ENCODE measurements at regions not wholly inside any gene's neighbourhood (a gene's known extent, or its start where the extent isn't known, plus 50 kb on each side); places are given as distances from the start of the nearest gene placed in this dataset.
A peak's percentile ranks its signal among the peaks of the same experiment; 100 is the strongest.

DNA sequence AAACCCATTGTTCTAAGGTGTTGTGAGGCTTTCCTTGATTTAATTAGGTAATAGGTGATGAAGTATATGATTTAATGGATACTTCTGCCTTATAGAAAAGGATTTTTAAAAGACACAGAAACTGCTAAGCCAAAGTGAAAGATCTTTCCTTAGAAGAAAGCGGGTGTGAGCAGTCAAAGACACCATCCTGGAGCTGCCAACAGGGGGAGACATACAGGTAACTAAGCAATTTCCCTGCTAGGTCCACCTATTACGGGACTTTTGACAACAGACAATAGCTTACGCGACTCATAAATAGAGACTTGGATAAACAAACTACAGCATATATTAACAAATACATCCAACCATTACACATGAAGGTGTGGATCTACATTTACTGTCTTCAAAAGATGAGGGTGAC lies 669.5 kb downstream of the SQOR start:
- WGBS, result 83% methylated on average over 4 of the region's 4 CpGs
- no peak overlapping the region for H3K9ac ChIP-seq (ENCODE audit: low read depth in 1 of 2, low read length in 2 of 2)
- no peaks in the 10 kb centered on the region for H3K4me1 ChIP-seq (ENCODE audit: control insufficient read depth in 4 of 4, insufficient read depth in 4 of 4, low read length in 3 of 4)
- H3K27ac ChIP-seq (ENCODE audit: low read depth in 1 of 2, low read length in 2 of 2), result no peak overlapping the region
- TF ChIP-seq RAD21 (IDR thresholded peaks at IDR 0.05) (peak in 1 of 2 donors; percentile 37), MAX (IDR thresholded peaks at IDR 0.05) (no peak), HNF4A (conservative IDR thresholded peaks at IDR 0.05) (no peak), NR2F2 (IDR thresholded peaks at IDR 0.05) (no peak), JUND (IDR thresholded peaks at IDR 0.05) (no peak), GABPA (IDR thresholded peaks at IDR 0.05 in 1 of 2, conservative IDR thresholded peaks at IDR 0.05 in 1 of 2) (no peak), SP1 (IDR thresholded peaks at IDR 0.05) (no peak)
- TF ChIP-seq, protein P1, sequence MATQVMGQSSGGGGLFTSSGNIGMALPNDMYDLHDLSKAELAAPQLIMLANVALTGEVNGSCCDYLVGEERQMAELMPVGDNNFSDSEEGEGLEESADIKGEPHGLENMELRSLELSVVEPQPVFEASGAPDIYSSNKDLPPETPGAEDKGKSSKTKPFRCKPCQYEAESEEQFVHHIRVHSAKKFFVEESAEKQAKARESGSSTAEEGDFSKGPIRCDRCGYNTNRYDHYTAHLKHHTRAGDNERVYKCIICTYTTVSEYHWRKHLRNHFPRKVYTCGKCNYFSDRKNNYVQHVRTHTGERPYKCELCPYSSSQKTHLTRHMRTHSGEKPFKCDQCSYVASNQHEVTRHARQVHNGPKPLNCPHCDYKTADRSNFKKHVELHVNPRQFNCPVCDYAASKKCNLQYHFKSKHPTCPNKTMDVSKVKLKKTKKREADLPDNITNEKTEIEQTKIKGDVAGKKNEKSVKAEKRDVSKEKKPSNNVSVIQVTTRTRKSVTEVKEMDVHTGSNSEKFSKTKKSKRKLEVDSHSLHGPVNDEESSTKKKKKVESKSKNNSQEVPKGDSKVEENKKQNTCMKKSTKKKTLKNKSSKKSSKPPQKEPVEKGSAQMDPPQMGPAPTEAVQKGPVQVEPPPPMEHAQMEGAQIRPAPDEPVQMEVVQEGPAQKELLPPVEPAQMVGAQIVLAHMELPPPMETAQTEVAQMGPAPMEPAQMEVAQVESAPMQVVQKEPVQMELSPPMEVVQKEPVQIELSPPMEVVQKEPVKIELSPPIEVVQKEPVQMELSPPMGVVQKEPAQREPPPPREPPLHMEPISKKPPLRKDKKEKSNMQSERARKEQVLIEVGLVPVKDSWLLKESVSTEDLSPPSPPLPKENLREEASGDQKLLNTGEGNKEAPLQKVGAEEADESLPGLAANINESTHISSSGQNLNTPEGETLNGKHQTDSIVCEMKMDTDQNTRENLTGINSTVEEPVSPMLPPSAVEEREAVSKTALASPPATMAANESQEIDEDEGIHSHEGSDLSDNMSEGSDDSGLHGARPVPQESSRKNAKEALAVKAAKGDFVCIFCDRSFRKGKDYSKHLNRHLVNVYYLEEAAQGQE (IDR thresholded peaks at IDR 0.05), result no peak
- TF ChIP-seq, protein P2, sequence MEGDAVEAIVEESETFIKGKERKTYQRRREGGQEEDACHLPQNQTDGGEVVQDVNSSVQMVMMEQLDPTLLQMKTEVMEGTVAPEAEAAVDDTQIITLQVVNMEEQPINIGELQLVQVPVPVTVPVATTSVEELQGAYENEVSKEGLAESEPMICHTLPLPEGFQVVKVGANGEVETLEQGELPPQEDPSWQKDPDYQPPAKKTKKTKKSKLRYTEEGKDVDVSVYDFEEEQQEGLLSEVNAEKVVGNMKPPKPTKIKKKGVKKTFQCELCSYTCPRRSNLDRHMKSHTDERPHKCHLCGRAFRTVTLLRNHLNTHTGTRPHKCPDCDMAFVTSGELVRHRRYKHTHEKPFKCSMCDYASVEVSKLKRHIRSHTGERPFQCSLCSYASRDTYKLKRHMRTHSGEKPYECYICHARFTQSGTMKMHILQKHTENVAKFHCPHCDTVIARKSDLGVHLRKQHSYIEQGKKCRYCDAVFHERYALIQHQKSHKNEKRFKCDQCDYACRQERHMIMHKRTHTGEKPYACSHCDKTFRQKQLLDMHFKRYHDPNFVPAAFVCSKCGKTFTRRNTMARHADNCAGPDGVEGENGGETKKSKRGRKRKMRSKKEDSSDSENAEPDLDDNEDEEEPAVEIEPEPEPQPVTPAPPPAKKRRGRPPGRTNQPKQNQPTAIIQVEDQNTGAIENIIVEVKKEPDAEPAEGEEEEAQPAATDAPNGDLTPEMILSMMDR (IDR thresholded peaks at IDR 0.05; ENCODE audit: low read depth, low read length, missing input control), result peak; percentile 23
- H3K36me3 ChIP-seq (ENCODE audit: control insufficient read depth in 4 of 4, insufficient read depth in 3 of 4, low read depth in 1 of 4, low read length in 3 of 4), result no peaks in the 10 kb centered on the region
- no peak overlapping the region for H3K4me3 ChIP-seq (ENCODE audit: low read depth in 1 of 3, low read length in 3 of 3)
- no peak for DNase-seq (ENCODE audit: low spot score)
- H3K9me3 ChIP-seq (ENCODE audit: control insufficient read depth in 4 of 4, low read length in 3 of 4), result no peaks in the 10 kb centered on the region
- peaks cover 0 to 3% (median 1%) of the 10 kb centered on the region in 4 donors for H3K27me3 ChIP-seq (ENCODE audit: control insufficient read depth in 4 of 4, insufficient read depth in 4 of 4, low read length in 3 of 4)

DNA sequence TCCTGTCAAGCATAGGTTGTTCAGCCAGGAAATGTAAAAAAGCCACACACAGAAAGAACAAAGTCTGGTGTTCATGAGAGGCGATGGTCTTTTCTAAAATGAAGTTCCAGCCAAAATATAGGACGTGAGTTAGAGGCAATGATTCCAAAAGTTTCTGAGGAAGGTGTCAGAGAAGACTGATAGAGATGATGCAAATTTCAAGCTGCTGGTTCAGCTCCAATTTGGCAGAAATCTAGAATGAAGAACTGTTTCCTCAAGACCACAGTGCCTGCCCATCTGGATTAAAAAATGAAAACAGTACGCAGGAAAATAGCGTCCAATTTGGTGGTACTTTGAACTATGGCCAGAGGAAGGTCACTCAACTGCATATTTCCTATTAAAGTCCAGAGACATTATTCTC lies 672.9 kb downstream of the SQOR start:
- 56% methylated on average over 4 of the region's 4 CpGs for WGBS
- DNase-seq (ENCODE audit: low spot score), result no peak
- H3K27me3 ChIP-seq (ENCODE audit: control insufficient read depth in 4 of 4, insufficient read depth in 4 of 4, low read length in 3 of 4), result peaks cover 0 to 3% (median 1%) of the 10 kb centered on the region in 4 donors
- no peaks in the 10 kb centered on the region for H3K4me1 ChIP-seq (ENCODE audit: control insufficient read depth in 4 of 4, insufficient read depth in 4 of 4, low read length in 3 of 4)
- TF ChIP-seq, protein P2 (IDR thresholded peaks at IDR 0.05; ENCODE audit: low read depth, low read length, missing input control), result no peak
- no peaks in the 10 kb centered on the region for H3K9me3 ChIP-seq (ENCODE audit: control insufficient read depth in 4 of 4, low read length in 3 of 4)
- no peak overlapping the region for H3K27ac ChIP-seq (ENCODE audit: low read depth in 1 of 2, low read length in 2 of 2)
- H3K36me3 ChIP-seq (ENCODE audit: control insufficient read depth in 4 of 4, insufficient read depth in 3 of 4, low read depth in 1 of 4, low read length in 3 of 4), result no peaks in the 10 kb centered on the region
- no peak overlapping the region for H3K9ac ChIP-seq (ENCODE audit: low read depth in 1 of 2, low read length in 2 of 2)
- H3K4me3 ChIP-seq (ENCODE audit: low read depth in 1 of 3, low read length in 3 of 3), result no peak overlapping the region

- 66% methylated on average over 3 of the region's 3 CpGs for WGBS
- TF ChIP-seq TAF1 (conservative IDR thresholded peaks at IDR 0.05), result no peak
- no peak for DNase-seq (ENCODE audit: low spot score)
Measured at GRCh38 chr15:46309914-46310313, 675.1 kb downstream of the SQOR start.

More at GRCh38 chr15:46309914-46310313, 675.1 kb downstream of the SQOR start:
- H3K9ac ChIP-seq (ENCODE audit: low read depth in 1 of 2, low read length in 2 of 2), result no peak overlapping the region
- no peaks in the 10 kb centered on the region for H3K9me3 ChIP-seq (ENCODE audit: control insufficient read depth in 4 of 4, low read length in 3 of 4)
- H3K27ac ChIP-seq (ENCODE audit: low read depth in 1 of 2, low read length in 2 of 2), result no peak overlapping the region
- H3K4me1 ChIP-seq (ENCODE audit: control insufficient read depth in 4 of 4, insufficient read depth in 4 of 4, low read length in 3 of 4), result no peaks in the 10 kb centered on the region
- peaks cover 0 to 2% (median 0%) of the 10 kb centered on the region in 4 donors for H3K27me3 ChIP-seq (ENCODE audit: control insufficient read depth in 4 of 4, insufficient read depth in 4 of 4, low read length in 3 of 4)
- no peak overlapping the region for H3K4me3 ChIP-seq (ENCODE audit: low read depth in 1 of 3, low read length in 3 of 3)
- H3K36me3 ChIP-seq (ENCODE audit: control insufficient read depth in 4 of 4, insufficient read depth in 3 of 4, low read depth in 1 of 4, low read length in 3 of 4), result no peaks in the 10 kb centered on the region
